IMR-90 (cell line): ENCODE measurements at regions not wholly inside any gene's neighbourhood (a gene's known extent, or its start where the extent isn't known, plus 50 kb on each side); places are given as distances from the start of the nearest gene placed in this dataset.

Experiments
- ATAC-seq: fragments of 200-7000 bp; cut with Tn5 transposase; 2 replicates; pipeline ENCODE4 v1.9.1; 2020; ENCODE audit warnings: low read depth, mild to moderate bottlenecking, moderate library complexity
- BruUV-seq: library from RNA; stranded (reverse); fragments of 400-500 nt; replicated peaks from 2 replicates; lab custom pipeline; 2021; lab: Mats Ljungman, UMichigan
- CTCF ChIA-PET: fragments of 300-600 bp; formaldehyde crosslinking; extraction: SDS; loops from one replicate; lab custom pipeline; 2021; ENCODE audit warnings: antibody characterized with exemption; lab: Yijun Ruan, JAX
- POLR2A ChIA-PET: fragments of 300-600 bp; sonication (Branson Sonifier 250); formaldehyde crosslinking; loops from one replicate; lab custom pipeline; 2022; ENCODE audit warnings: antibody characterized with exemption; ENCODE audit not compliant: unreplicated experiment; lab: Charles Lee
- DNase-seq: peaks from one replicate; pipeline ENCODE4 v3.0.0; 2013
- H2AFZ ChIP-seq: replicated peaks from 2 replicates; pipeline ENCODE3; 2013; ENCODE audit warnings: low read length, mild to moderate bottlenecking; ENCODE audit not compliant: poor library complexity
- H2AK5ac ChIP-seq: 2 replicates; pipeline ENCODE4 v1.6.1; 2013; ENCODE audit warnings: low read depth, low read length, inconsistent platforms
- H2AK9ac ChIP-seq: replicated peaks from 2 replicates; pipeline ENCODE3; 2013; ENCODE audit warnings: mild to moderate bottlenecking, low read depth, low read length, moderate library complexity; ENCODE audit not compliant: poor library complexity
- H2BK120ac ChIP-seq: 2 replicates; pipeline ENCODE4 v1.6.1; 2013; ENCODE audit warnings: low read depth, low read length, inconsistent platforms
- H2BK15ac ChIP-seq: 3 replicates; pipeline ENCODE4 v1.6.1; 2013; ENCODE audit warnings: low read depth, low read length, inconsistent platforms
- H2BK20ac ChIP-seq: 2 replicates; pipeline ENCODE4 v1.6.1; 2013; ENCODE audit warnings: low read depth, mild to moderate bottlenecking, inconsistent platforms, low read length, moderate library complexity
- H2BK5ac ChIP-seq: 2 replicates; pipeline ENCODE4 v1.6.1; 2013; ENCODE audit warnings: mild to moderate bottlenecking, low read depth, low read length, inconsistent platforms; ENCODE audit not compliant: poor library complexity, severe bottlenecking
- H3K14ac ChIP-seq: replicated peaks from 2 replicates; pipeline ENCODE4 v1.6.1; 2013; ENCODE audit warnings: low read depth, low read length, inconsistent platforms
- H3K18ac ChIP-seq: 2 replicates; pipeline ENCODE4 v1.6.1; 2013; ENCODE audit warnings: low read depth, low read length, control low read depth
- H3K23ac ChIP-seq: 2 replicates; pipeline ENCODE4 v1.6.1; 2013; ENCODE audit warnings: low read depth, low read length, inconsistent platforms
- H3K27ac ChIP-seq: 2 replicates; pipeline ENCODE4 v1.5.1; 2013; ENCODE audit warnings: mild to moderate bottlenecking, control low read depth, low read length; ENCODE audit not compliant: insufficient read depth
- H3K27me3 ChIP-seq: 2 replicates; pipeline ENCODE4 v1.6.1; 2013; ENCODE audit warnings: low read length; ENCODE audit not compliant: control insufficient read depth, insufficient read depth
- H3K36me3 ChIP-seq: 2 replicates; pipeline ENCODE4 v1.6.1; 2013; ENCODE audit warnings: low read length, mixed read lengths; ENCODE audit not compliant: control insufficient read depth, insufficient read depth
- H3K4ac ChIP-seq: 2 replicates; pipeline ENCODE4 v1.6.1; 2013; ENCODE audit warnings: low read depth, low read length, inconsistent platforms
- H3K4me1 ChIP-seq: 2 replicates; pipeline ENCODE4 v1.6.1; 2013; ENCODE audit warnings: low read length, mixed read lengths; ENCODE audit not compliant: control insufficient read depth, insufficient read depth
- H3K4me2 ChIP-seq: 2 replicates; pipeline ENCODE4 v1.6.1; 2013; ENCODE audit warnings: low read depth, mild to moderate bottlenecking, control low read depth, low read length, moderate library complexity
- H3K4me3 ChIP-seq: 2 replicates; pipeline ENCODE4 v1.5.1; 2013; ENCODE audit warnings: low read depth, mild to moderate bottlenecking, control low read depth, low read length, moderate library complexity; ENCODE audit not compliant: insufficient read depth
- H3K56ac ChIP-seq: 2 replicates; pipeline ENCODE4 v1.6.1; 2013; ENCODE audit warnings: low read length, inconsistent platforms; ENCODE audit not compliant: insufficient read depth; ENCODE audit errors: extremely low read depth
- H3K79me1 ChIP-seq, 2 experiments: 2 replicates each; pipeline ENCODE4 v1.6.1; 2013; ENCODE audit warnings: low read length in 2 of 2, inconsistent platforms in 1 of 2, low read depth in 1 of 2
- H3K9ac ChIP-seq: 2 replicates; pipeline ENCODE4 v1.6.1; 2013; ENCODE audit warnings: low read depth, low read length, control low read depth
- H3K9me1 ChIP-seq: 2 replicates; pipeline ENCODE4 v1.6.1; 2013; ENCODE audit warnings: low read length, inconsistent platforms; ENCODE audit not compliant: insufficient read depth
- H3K9me3 ChIP-seq: 2 replicates; pipeline ENCODE4 v1.6.1; 2013; ENCODE audit warnings: low read length; ENCODE audit not compliant: control insufficient read depth, insufficient read depth
- H4K20me1 ChIP-seq: 2 replicates; pipeline ENCODE4 v1.6.1; 2013; ENCODE audit warnings: low read length, inconsistent platforms; ENCODE audit not compliant: insufficient read depth
- H4K5ac ChIP-seq: 2 replicates; pipeline ENCODE4 v1.6.1; 2013; ENCODE audit warnings: mild to moderate bottlenecking, low read depth, low read length, control low read depth
- H4K8ac ChIP-seq, 2 experiments: 2 replicates each; pipeline ENCODE4 v1.6.1; 2013; ENCODE audit warnings: low read depth in 2 of 2, low read length in 2 of 2, control low read depth in 1 of 2, inconsistent platforms in 1 of 2
- H4K91ac ChIP-seq: 2 replicates; pipeline ENCODE4 v1.6.1; 2013; ENCODE audit warnings: low read depth, low read length, inconsistent platforms; ENCODE audit not compliant: insufficient read depth
- RFX5 ChIP-seq: IDR thresholded peaks from 2 replicates; pipeline ENCODE4 v1.8.0; 2012; ENCODE audit warnings: low read depth, mild to moderate bottlenecking, low read length, moderate library complexity
- WGBS, 2 experiments: methylation state at CpG; one replicate each; pipeline versions ENCODE4 v1.1.5 to v1.1.7; 2013; ENCODE audit warnings: missing lambda C conversion rate in 2 of 2; ENCODE audit not compliant: insufficient read length in 1 of 2; ENCODE audit errors: extremely low coverage in 2 of 2; 5-methylcytosine and 5-hydroxymethylcytosine counted together
- dilution Hi-C: fragments of 300-500 bp; cut with HindIII; formaldehyde crosslinking; loops from one replicate; pipeline ENCODE4 v1.14.3; 2018; ENCODE audit warnings: low sequenced_read_pairs; ENCODE audit not compliant: unreplicated experiment
- in situ Hi-C: fragments of 300-500 bp; cut with MboI; formaldehyde crosslinking; loops from 3 replicates; pipeline ENCODE4 v1.14.3; 2019; ENCODE audit warnings: low sequenced_read_pairs, inconsistent platforms, mixed read lengths
- intact Hi-C: fragments of 100-400 bp; cut with micrococcal nuclease; formaldehyde crosslinking; loops from 2 replicates; pipeline ENCODE4 v1.10.0; 2022
- TF ChIP-seq, protein P1 (sequence below): fragments of 150-350 bp; IDR thresholded peaks from 2 replicates; pipeline ENCODE4 v1.6.1; 2016; ENCODE audit warnings: low read depth, mild to moderate bottlenecking, low read length, moderate library complexity, borderline replicate concordance

DNA sequence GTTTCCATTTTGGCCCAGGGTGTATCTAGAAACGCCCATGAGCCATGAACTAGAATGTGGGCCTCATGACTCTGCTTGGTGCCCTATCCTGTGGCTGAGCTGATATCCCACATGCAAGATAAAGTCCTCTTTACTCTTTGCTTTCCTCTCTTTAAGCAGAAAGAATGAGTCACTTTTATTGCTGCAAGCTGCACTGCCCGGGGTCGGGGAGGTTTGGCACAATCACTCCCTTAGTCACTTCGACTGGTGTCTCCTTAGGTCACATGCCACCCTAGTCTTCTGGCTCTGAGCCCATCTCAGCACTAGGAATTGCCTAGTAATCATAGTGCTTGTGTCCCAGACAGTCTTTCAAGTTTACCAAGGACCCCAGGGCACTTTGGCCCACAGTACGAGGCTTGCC lies 75.1 kb upstream of the CXorf66 start:
- Histone ChIP-seq H3K4me3 (no peak overlapping the region), H3K79me1 (no peaks in the 10 kb centered on the region), H3K4me1 (no peaks in the 10 kb centered on the region), H3K14ac (no peak overlapping the region), H2AK5ac (no peak overlapping the region), H2AFZ (no peak overlapping the region), H4K5ac (no peak overlapping the region), H2AK9ac (no peak overlapping the region), H3K9me1 (no peaks in the 10 kb centered on the region), H4K8ac (no peak overlapping the region), H4K20me1 (no peaks in the 10 kb centered on the region), H3K27ac (no peak overlapping the region), H2BK5ac (no peak overlapping the region), H3K9me3 (no peaks in the 10 kb centered on the region), H3K9ac (no peak overlapping the region), H3K4ac (no peak overlapping the region), H3K23ac (no peak overlapping the region), H3K4me2 (no peak overlapping the region), H2BK20ac (no peak overlapping the region), H2BK15ac (no peak overlapping the region), H3K36me3 (no peaks in the 10 kb centered on the region), H3K18ac (no peak overlapping the region), H3K56ac (no peak overlapping the region), H2BK120ac (no peak overlapping the region), H4K91ac (no peak overlapping the region), H3K27me3 (no peaks in the 10 kb centered on the region)
- intact Hi-C loops: no loop called here
- POLR2A ChIA-PET: no interaction called here
- no peak for TF ChIP-seq RFX5
- TF ChIP-seq, protein P1, sequence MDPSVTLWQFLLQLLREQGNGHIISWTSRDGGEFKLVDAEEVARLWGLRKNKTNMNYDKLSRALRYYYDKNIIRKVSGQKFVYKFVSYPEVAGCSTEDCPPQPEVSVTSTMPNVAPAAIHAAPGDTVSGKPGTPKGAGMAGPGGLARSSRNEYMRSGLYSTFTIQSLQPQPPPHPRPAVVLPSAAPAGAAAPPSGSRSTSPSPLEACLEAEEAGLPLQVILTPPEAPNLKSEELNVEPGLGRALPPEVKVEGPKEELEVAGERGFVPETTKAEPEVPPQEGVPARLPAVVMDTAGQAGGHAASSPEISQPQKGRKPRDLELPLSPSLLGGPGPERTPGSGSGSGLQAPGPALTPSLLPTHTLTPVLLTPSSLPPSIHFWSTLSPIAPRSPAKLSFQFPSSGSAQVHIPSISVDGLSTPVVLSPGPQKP: no peak
- no TSS peak for BruUV-seq
- DNase-seq (no peak), ATAC-seq (no peak)
- in situ Hi-C loops: no loop called here
- 35% methylated on average over 2 of the region's 5 CpGs; no CpG with 5 or more reads in 1 of the 2 experiments for WGBS, 2 experiments
- CTCF ChIA-PET: no interaction called here
- dilution Hi-C loops: no loop called here
